WTC11 (cell line): ENCODE measurements at regions not wholly inside any gene's neighbourhood (a gene's known extent, or its start where the extent isn't known, plus 50 kb on each side); places are given as distances from the start of the nearest gene placed in this dataset.

Source experiments
- ATAC-seq: fragments of 200-7000 bp; cut with Tn5 transposase; 2 replicates; pipeline ENCODE4 v1.10.0; 2021; ENCODE audit warnings: mild to moderate bottlenecking, moderate library complexity
- CTCF ChIA-PET: fragments of 300-600 bp; sonication (Branson Sonifier 250); formaldehyde crosslinking; loops from one replicate; lab custom pipeline; 2021; ENCODE audit warnings: antibody characterized with exemption; lab: Charles Lee
- POLR2A ChIA-PET: fragments of 350-600 bp; sonication (Branson Sonifier 250); formaldehyde crosslinking; loops from one replicate; lab custom pipeline; 2021; ENCODE audit warnings: antibody characterized with exemption; lab: Charles Lee
- DNase-seq: peaks from one replicate; pipeline ENCODE4 v3.0.0; 2021; ENCODE audit warnings: low spot score
- H3K27ac Mint-ChIP-seq: 2 replicates; pipeline ENCODE4 v1.8.0; 2021; ENCODE audit warnings: mixed read lengths
- H3K27me3 Mint-ChIP-seq: 2 replicates; pipeline ENCODE4 v1.8.0; 2021; ENCODE audit warnings: low read depth, mild to moderate bottlenecking, moderate library complexity, mixed read lengths
- H3K36me3 Mint-ChIP-seq: 2 replicates; pipeline ENCODE4 v1.8.0; 2021; ENCODE audit warnings: mixed read lengths
- H3K4me1 Mint-ChIP-seq: 2 replicates; pipeline ENCODE4 v1.8.0; 2022; ENCODE audit warnings: mixed read lengths
- H3K4me3 Mint-ChIP-seq: 2 replicates; pipeline ENCODE4 v1.8.0; 2021; ENCODE audit warnings: mild to moderate bottlenecking, moderate library complexity, mixed read lengths
- H3K9me3 Mint-ChIP-seq: 2 replicates; pipeline ENCODE4 v1.8.0; 2021; ENCODE audit warnings: mixed read lengths
- CBFB ChIP-seq: sonication (generic); formaldehyde crosslinking; IDR thresholded peaks from 2 replicates; pipeline ENCODE4 v1.8.1; 2022; ENCODE audit warnings: mild to moderate bottlenecking, low read depth, missing genetic modification reagents
- NFATC4 ChIP-seq: fragments of 250-450 bp; sonication (Bioruptor Pico); IDR thresholded peaks from 2 replicates; pipeline ENCODE4 v1.9.0; 2021; ENCODE audit warnings: mild to moderate bottlenecking
- NFE2L1 ChIP-seq: sonication (generic); formaldehyde crosslinking; IDR thresholded peaks from 2 replicates; pipeline ENCODE4 v1.8.1; 2023; ENCODE audit warnings: missing genetic modification reagents
- NR3C1 ChIP-seq: sonication (generic); formaldehyde crosslinking; conservative IDR thresholded peaks from 2 replicates; pipeline ENCODE4 v1.8.1; 2023; ENCODE audit warnings: low read depth, mild to moderate bottlenecking, missing genetic modification reagents
- OVOL2 ChIP-seq: fragments of 250-450 bp; sonication (Bioruptor Pico); IDR thresholded peaks from 2 replicates; pipeline ENCODE4 v1.9.0; 2021; ENCODE audit warnings: mild to moderate bottlenecking, borderline replicate concordance
- SMAD3 ChIP-seq: sonication (generic); formaldehyde crosslinking; IDR thresholded peaks from 2 replicates; pipeline ENCODE4 v1.8.0; 2022; ENCODE audit warnings: missing genetic modification reagents, mild to moderate bottlenecking, borderline replicate concordance
- ZBTB21 ChIP-seq: sonication (generic); formaldehyde crosslinking; IDR thresholded peaks from 2 replicates; pipeline ENCODE4 v1.8.1; 2023; ENCODE audit warnings: mild to moderate bottlenecking, missing genetic modification reagents, borderline replicate concordance
- ZNF121 ChIP-seq: sonication (generic); formaldehyde crosslinking; IDR thresholded peaks from 2 replicates; pipeline ENCODE4 v1.8.0; 2023; ENCODE audit warnings: missing genetic modification reagents
- ZNF138 ChIP-seq: sonication (generic); formaldehyde crosslinking; conservative IDR thresholded peaks from 2 replicates; pipeline ENCODE4 v1.8.1; 2022; ENCODE audit warnings: mild to moderate bottlenecking, moderate library complexity, missing genetic modification reagents
- ZNF219 ChIP-seq: sonication (generic); formaldehyde crosslinking; IDR thresholded peaks from 2 replicates; pipeline ENCODE4 v1.8.0; 2023; ENCODE audit warnings: missing genetic modification reagents, mild to moderate bottlenecking, borderline replicate concordance
- ZNF396 ChIP-seq: fragments of 250-450 bp; sonication (Bioruptor Pico); IDR thresholded peaks from 2 replicates; pipeline ENCODE4 v1.8.0; 2021; ENCODE audit warnings: mild to moderate bottlenecking, moderate library complexity, borderline replicate concordance
- ZNF416 ChIP-seq: fragments of 250-450 bp; sonication (Bioruptor Pico); IDR thresholded peaks from 2 replicates; pipeline ENCODE4 v1.9.0; 2021; ENCODE audit warnings: mild to moderate bottlenecking, inconsistent platforms
- TF ChIP-seq, protein P1 (sequence below): fragments of 200-600 bp; IDR thresholded peaks from 2 replicates; pipeline ENCODE4 v1.8.0; 2022; ENCODE audit warnings: antibody characterized with exemption
- TF ChIP-seq, protein P2 (sequence below): sonication (generic); formaldehyde crosslinking; conservative IDR thresholded peaks from 2 replicates; pipeline ENCODE4 v1.8.1; 2023; ENCODE audit warnings: mild to moderate bottlenecking, low read depth, missing genetic modification reagents, moderate library complexity
- TF ChIP-seq, protein P3 (sequence below): sonication (generic); formaldehyde crosslinking; conservative IDR thresholded peaks from 2 replicates; pipeline ENCODE4 v1.8.1; 2022; ENCODE audit warnings: mild to moderate bottlenecking, missing genetic modification reagents
- TF ChIP-seq, protein P4 (sequence below): fragments of 250-450 bp; sonication (Bioruptor Pico); IDR thresholded peaks from 2 replicates; pipeline ENCODE4 v1.9.0; 2021; ENCODE audit warnings: mild to moderate bottlenecking
- TF ChIP-seq, protein P5 (sequence below): fragments of 250-450 bp; sonication (Bioruptor Pico); IDR thresholded peaks from 2 replicates; pipeline ENCODE4 v1.9.0; 2021; ENCODE audit warnings: moderate library complexity, mild to moderate bottlenecking, inconsistent platforms, borderline replicate concordance
- TF ChIP-seq, protein P6 (sequence below): sonication (generic); formaldehyde crosslinking; IDR thresholded peaks from 2 replicates; pipeline ENCODE4 v1.8.1; 2023; ENCODE audit warnings: mild to moderate bottlenecking, missing genetic modification reagents, moderate library complexity
- TF ChIP-seq, protein P7 (sequence below): fragments of 250-450 bp; sonication (Bioruptor Pico); IDR thresholded peaks from 2 replicates; pipeline ENCODE4 v2.1.2; 2022; ENCODE audit warnings: mild to moderate bottlenecking, moderate library complexity
- TF ChIP-seq, protein P8 (sequence below): sonication (generic); formaldehyde crosslinking; IDR thresholded peaks from 2 replicates; pipeline ENCODE4 v1.8.1; 2023; ENCODE audit warnings: mild to moderate bottlenecking, missing genetic modification reagents, moderate library complexity

DNA sequence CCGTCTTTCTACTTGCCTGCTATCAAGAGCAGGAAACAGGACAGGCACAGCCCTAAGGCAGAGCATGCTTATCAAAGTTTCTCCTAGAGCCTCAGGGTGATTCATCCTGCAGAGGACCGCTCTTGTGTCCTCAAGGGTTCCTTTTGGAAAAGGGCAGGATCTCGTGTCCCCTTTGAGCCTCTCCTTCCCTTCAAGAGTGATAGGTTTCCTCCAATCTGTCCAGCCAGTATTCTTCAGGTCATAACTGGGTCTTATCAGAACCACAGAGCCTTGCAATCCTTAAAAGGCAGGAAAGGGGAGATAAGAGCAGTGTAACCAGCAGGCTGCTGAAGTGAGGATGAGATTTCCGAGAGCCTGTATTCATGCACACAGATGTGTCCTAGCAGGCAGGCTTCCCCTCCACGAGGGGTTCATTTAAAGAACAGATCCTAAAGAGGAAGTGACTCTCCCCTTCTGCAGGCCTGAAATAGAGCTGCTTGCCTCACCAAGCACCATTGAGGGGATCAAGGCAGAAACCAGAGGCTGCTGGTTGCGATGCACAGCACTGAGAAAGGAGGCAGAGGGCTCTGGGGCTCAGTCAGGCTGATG, 90.5 kb upstream of the SVIL start (continued):
- TF ChIP-seq, protein P1, sequence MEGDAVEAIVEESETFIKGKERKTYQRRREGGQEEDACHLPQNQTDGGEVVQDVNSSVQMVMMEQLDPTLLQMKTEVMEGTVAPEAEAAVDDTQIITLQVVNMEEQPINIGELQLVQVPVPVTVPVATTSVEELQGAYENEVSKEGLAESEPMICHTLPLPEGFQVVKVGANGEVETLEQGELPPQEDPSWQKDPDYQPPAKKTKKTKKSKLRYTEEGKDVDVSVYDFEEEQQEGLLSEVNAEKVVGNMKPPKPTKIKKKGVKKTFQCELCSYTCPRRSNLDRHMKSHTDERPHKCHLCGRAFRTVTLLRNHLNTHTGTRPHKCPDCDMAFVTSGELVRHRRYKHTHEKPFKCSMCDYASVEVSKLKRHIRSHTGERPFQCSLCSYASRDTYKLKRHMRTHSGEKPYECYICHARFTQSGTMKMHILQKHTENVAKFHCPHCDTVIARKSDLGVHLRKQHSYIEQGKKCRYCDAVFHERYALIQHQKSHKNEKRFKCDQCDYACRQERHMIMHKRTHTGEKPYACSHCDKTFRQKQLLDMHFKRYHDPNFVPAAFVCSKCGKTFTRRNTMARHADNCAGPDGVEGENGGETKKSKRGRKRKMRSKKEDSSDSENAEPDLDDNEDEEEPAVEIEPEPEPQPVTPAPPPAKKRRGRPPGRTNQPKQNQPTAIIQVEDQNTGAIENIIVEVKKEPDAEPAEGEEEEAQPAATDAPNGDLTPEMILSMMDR, result no peak
- TF ChIP-seq NFATC4 (no peak), ZNF396 (no peak), ZBTB21 (CRISPR knock-in tag) (no peak), ZNF416 (CRISPR knock-in tag) (no peak), CBFB (no peak)
- TF ChIP-seq, protein P2, sequence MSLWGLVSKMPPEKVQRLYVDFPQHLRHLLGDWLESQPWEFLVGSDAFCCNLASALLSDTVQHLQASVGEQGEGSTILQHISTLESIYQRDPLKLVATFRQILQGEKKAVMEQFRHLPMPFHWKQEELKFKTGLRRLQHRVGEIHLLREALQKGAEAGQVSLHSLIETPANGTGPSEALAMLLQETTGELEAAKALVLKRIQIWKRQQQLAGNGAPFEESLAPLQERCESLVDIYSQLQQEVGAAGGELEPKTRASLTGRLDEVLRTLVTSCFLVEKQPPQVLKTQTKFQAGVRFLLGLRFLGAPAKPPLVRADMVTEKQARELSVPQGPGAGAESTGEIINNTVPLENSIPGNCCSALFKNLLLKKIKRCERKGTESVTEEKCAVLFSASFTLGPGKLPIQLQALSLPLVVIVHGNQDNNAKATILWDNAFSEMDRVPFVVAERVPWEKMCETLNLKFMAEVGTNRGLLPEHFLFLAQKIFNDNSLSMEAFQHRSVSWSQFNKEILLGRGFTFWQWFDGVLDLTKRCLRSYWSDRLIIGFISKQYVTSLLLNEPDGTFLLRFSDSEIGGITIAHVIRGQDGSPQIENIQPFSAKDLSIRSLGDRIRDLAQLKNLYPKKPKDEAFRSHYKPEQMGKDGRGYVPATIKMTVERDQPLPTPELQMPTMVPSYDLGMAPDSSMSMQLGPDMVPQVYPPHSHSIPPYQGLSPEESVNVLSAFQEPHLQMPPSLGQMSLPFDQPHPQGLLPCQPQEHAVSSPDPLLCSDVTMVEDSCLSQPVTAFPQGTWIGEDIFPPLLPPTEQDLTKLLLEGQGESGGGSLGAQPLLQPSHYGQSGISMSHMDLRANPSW, result no peak
- TF ChIP-seq, protein P3, sequence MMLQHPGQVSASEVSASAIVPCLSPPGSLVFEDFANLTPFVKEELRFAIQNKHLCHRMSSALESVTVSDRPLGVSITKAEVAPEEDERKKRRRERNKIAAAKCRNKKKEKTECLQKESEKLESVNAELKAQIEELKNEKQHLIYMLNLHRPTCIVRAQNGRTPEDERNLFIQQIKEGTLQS, result no peak

DNA sequence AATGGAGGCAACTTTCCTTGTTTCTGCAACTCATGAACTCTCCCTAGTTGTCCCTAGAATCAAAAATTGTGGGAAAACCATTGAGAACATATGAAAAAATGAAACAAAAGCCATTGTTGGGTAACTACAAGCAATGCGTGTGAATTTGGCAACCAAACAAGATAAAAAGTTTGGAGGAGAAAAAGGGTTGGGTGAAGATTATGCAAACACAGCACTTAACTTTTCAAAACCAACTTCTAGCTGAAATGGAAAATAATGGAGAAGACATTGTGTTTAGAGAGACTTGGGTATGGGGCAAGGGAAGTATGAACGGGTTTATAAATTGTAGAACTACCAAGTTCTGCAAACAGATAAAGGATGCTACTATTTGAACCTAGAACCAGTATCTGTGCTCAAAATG, 89.0 kb upstream of the SVIL start:
- Mint-ChIP-seq H3K27ac (no peak overlapping the region), H3K4me1 (peaks cover 24% of the 10 kb centered on the region), H3K4me3 (no peak overlapping the region), H3K27me3 (no peaks in the 10 kb centered on the region), H3K36me3 (peaks cover 50% of the 10 kb centered on the region), H3K9me3 (peaks cover 34% of the 10 kb centered on the region)
- POLR2A ChIA-PET, result interaction anchor here (0.6 kb wide), 1 partner anchor 59 kb away, joined by 3 read pairs; no protein-coding TSS in a partner anchor
- TF ChIP-seq, protein P4, sequence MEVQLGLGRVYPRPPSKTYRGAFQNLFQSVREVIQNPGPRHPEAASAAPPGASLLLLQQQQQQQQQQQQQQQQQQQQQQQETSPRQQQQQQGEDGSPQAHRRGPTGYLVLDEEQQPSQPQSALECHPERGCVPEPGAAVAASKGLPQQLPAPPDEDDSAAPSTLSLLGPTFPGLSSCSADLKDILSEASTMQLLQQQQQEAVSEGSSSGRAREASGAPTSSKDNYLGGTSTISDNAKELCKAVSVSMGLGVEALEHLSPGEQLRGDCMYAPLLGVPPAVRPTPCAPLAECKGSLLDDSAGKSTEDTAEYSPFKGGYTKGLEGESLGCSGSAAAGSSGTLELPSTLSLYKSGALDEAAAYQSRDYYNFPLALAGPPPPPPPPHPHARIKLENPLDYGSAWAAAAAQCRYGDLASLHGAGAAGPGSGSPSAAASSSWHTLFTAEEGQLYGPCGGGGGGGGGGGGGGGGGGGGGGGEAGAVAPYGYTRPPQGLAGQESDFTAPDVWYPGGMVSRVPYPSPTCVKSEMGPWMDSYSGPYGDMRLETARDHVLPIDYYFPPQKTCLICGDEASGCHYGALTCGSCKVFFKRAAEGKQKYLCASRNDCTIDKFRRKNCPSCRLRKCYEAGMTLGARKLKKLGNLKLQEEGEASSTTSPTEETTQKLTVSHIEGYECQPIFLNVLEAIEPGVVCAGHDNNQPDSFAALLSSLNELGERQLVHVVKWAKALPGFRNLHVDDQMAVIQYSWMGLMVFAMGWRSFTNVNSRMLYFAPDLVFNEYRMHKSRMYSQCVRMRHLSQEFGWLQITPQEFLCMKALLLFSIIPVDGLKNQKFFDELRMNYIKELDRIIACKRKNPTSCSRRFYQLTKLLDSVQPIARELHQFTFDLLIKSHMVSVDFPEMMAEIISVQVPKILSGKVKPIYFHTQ (CRISPR knock-in tag), result no peak
- CTCF ChIA-PET, result no interaction called here
- no peak for DNase-seq
- no peak for ATAC-seq

DNA sequence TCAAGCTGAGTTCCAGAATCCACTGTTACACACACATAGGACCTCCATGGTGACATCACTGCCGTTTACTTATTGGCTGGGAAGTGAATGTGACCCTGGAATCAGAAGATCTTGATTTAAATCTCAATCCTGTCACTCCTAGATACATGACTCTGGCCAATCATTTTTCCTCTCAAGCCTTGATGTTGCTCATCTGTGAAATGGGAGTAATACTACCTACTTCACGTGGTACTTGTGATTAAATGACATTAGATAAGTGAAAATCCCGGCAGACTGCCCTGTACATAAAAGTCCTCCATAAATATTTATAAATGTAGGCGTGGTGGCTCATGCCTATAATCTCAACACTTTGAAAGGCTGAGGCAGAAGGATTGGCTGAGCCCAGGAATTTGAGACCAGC, 88.0 kb upstream of the SVIL start:
- H3K36me3 Mint-ChIP-seq, result peaks cover 56% of the 10 kb centered on the region
- H3K9me3 Mint-ChIP-seq, result peaks cover 40% of the 10 kb centered on the region
- POLR2A ChIA-PET, result no interaction called here
- peaks cover 14% of the 10 kb centered on the region for H3K4me1 Mint-ChIP-seq
- ATAC-seq, result no peak
- DNase-seq, result no peak
- CTCF ChIA-PET, result no interaction called here
- no peaks in the 10 kb centered on the region for H3K27me3 Mint-ChIP-seq
- H3K4me3 Mint-ChIP-seq, result no peak overlapping the region
- no peak overlapping the region for H3K27ac Mint-ChIP-seq
- TF ChIP-seq NFE2L1 (CRISPR knock-in tag), result no peak
- TF ChIP-seq OVOL2, result no peak
- TF ChIP-seq ZNF138 (CRISPR knock-in tag), result no peak
- no peak for TF ChIP-seq ZNF219 (CRISPR knock-in tag)
- TF ChIP-seq, protein P5, sequence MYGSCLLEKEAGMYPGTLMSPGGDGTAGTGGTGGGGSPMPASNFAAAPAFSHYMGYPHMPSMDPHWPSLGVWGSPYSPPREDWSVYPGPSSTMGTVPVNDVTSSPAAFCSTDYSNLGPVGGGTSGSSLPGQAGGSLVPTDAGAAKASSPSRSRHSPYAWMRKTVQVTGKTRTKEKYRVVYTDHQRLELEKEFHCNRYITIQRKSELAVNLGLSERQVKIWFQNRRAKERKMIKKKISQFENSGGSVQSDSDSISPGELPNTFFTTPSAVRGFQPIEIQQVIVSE, result no peak
- no peak for TF ChIP-seq SMAD3 (CRISPR knock-in tag)
- TF ChIP-seq NR3C1 (CRISPR knock-in tag), result no peak
- TF ChIP-seq, protein P6, sequence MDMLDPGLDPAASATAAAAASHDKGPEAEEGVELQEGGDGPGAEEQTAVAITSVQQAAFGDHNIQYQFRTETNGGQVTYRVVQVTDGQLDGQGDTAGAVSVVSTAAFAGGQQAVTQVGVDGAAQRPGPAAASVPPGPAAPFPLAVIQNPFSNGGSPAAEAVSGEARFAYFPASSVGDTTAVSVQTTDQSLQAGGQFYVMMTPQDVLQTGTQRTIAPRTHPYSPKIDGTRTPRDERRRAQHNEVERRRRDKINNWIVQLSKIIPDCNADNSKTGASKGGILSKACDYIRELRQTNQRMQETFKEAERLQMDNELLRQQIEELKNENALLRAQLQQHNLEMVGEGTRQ, result no peak
- TF ChIP-seq ZNF121 (CRISPR knock-in tag), result no peak
- TF ChIP-seq, protein P7, sequence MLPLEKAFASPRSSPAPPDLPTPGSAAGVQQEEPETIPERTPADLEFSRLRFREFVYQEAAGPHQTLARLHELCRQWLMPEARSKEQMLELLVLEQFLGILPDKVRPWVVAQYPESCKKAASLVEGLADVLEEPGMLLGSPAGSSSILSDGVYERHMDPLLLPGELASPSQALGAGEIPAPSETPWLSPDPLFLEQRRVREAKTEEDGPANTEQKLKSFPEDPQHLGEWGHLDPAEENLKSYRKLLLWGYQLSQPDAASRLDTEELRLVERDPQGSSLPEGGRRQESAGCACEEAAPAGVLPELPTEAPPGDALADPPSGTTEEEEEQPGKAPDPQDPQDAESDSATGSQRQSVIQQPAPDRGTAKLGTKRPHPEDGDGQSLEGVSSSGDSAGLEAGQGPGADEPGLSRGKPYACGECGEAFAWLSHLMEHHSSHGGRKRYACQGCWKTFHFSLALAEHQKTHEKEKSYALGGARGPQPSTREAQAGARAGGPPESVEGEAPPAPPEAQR (CRISPR knock-in tag), result no peak
- TF ChIP-seq, protein P8, sequence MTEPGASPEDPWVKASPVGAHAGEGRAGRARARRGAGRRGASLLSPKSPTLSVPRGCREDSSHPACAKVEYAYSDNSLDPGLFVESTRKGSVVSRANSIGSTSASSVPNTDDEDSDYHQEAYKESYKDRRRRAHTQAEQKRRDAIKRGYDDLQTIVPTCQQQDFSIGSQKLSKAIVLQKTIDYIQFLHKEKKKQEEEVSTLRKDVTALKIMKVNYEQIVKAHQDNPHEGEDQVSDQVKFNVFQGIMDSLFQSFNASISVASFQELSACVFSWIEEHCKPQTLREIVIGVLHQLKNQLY, result no peak
